ENCODE measurements at regions not wholly inside any gene's neighbourhood (a gene's known extent, or its start where the extent isn't known, plus 50 kb on each side); places are given as distances from the start of the nearest gene placed in this dataset.

DNA sequence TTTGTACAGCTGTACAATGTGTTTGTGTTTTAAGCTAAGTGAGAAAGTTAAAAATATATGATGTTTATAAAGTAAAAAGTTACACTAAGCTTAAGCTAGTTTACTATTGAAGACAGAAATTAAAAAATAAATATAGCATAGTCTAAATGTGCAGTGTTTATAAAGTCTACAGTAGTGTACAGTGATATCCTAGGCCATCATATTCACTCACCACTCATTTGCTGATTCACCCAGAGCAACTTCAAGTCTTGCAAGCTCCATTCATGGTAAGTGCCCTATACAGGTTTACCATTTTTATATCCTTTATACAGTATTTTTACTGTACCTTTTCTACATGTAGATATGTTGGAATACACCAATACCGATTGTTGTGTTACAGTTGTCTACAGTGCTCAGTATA is 553.2 kb upstream of the TBL1XR1 start:
- TF ChIP-seq, protein P1, sequence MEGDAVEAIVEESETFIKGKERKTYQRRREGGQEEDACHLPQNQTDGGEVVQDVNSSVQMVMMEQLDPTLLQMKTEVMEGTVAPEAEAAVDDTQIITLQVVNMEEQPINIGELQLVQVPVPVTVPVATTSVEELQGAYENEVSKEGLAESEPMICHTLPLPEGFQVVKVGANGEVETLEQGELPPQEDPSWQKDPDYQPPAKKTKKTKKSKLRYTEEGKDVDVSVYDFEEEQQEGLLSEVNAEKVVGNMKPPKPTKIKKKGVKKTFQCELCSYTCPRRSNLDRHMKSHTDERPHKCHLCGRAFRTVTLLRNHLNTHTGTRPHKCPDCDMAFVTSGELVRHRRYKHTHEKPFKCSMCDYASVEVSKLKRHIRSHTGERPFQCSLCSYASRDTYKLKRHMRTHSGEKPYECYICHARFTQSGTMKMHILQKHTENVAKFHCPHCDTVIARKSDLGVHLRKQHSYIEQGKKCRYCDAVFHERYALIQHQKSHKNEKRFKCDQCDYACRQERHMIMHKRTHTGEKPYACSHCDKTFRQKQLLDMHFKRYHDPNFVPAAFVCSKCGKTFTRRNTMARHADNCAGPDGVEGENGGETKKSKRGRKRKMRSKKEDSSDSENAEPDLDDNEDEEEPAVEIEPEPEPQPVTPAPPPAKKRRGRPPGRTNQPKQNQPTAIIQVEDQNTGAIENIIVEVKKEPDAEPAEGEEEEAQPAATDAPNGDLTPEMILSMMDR (IDR thresholded peaks at IDR 0.05) = no peak
- TF ChIP-seq POLR2A (IDR thresholded peaks at IDR 0.05) = no peak

Measured in adrenal gland (tissue), 5 donors.